ENCODE measurements at regions not wholly inside any gene's neighbourhood (a gene's known extent, or its start where the extent isn't known, plus 50 kb on each side); places are given as distances from the start of the nearest gene placed in this dataset.

DNA sequence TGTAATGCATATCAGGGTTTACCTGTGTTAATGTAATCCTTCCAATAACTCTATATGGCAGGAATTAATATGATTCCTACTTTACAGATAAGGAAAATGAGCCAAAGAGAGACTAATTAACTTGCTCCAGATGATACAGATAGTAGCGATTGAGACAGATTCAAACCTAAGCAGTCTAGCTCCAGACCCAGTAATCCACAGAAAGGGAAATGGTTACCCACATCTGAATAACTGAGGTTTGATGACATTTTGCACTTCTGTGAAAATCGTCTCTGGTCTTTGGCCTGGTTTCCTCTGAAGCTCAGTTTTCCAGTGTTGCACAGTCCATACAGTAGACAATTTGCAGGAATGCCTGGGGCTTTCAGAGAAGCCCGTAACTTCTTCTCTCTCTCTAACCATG, 177.1 kb upstream of the UMPS start (continued):
- TF ChIP-seq SAP30 (IDR thresholded peaks at IDR 0.05; ENCODE audit: insufficient read depth, insufficient replicate concordance, low read length) (no peak), SUZ12 (IDR thresholded peaks at IDR 0.05; ENCODE audit: low read length) (no peak), HDAC6 (IDR thresholded peaks at IDR 0.05; ENCODE audit: low read depth, low read length) (no peak), CHD1 (IDR thresholded peaks at IDR 0.05; ENCODE audit: low read depth, low read length) (no peak)
- TF ChIP-seq, protein P1, sequence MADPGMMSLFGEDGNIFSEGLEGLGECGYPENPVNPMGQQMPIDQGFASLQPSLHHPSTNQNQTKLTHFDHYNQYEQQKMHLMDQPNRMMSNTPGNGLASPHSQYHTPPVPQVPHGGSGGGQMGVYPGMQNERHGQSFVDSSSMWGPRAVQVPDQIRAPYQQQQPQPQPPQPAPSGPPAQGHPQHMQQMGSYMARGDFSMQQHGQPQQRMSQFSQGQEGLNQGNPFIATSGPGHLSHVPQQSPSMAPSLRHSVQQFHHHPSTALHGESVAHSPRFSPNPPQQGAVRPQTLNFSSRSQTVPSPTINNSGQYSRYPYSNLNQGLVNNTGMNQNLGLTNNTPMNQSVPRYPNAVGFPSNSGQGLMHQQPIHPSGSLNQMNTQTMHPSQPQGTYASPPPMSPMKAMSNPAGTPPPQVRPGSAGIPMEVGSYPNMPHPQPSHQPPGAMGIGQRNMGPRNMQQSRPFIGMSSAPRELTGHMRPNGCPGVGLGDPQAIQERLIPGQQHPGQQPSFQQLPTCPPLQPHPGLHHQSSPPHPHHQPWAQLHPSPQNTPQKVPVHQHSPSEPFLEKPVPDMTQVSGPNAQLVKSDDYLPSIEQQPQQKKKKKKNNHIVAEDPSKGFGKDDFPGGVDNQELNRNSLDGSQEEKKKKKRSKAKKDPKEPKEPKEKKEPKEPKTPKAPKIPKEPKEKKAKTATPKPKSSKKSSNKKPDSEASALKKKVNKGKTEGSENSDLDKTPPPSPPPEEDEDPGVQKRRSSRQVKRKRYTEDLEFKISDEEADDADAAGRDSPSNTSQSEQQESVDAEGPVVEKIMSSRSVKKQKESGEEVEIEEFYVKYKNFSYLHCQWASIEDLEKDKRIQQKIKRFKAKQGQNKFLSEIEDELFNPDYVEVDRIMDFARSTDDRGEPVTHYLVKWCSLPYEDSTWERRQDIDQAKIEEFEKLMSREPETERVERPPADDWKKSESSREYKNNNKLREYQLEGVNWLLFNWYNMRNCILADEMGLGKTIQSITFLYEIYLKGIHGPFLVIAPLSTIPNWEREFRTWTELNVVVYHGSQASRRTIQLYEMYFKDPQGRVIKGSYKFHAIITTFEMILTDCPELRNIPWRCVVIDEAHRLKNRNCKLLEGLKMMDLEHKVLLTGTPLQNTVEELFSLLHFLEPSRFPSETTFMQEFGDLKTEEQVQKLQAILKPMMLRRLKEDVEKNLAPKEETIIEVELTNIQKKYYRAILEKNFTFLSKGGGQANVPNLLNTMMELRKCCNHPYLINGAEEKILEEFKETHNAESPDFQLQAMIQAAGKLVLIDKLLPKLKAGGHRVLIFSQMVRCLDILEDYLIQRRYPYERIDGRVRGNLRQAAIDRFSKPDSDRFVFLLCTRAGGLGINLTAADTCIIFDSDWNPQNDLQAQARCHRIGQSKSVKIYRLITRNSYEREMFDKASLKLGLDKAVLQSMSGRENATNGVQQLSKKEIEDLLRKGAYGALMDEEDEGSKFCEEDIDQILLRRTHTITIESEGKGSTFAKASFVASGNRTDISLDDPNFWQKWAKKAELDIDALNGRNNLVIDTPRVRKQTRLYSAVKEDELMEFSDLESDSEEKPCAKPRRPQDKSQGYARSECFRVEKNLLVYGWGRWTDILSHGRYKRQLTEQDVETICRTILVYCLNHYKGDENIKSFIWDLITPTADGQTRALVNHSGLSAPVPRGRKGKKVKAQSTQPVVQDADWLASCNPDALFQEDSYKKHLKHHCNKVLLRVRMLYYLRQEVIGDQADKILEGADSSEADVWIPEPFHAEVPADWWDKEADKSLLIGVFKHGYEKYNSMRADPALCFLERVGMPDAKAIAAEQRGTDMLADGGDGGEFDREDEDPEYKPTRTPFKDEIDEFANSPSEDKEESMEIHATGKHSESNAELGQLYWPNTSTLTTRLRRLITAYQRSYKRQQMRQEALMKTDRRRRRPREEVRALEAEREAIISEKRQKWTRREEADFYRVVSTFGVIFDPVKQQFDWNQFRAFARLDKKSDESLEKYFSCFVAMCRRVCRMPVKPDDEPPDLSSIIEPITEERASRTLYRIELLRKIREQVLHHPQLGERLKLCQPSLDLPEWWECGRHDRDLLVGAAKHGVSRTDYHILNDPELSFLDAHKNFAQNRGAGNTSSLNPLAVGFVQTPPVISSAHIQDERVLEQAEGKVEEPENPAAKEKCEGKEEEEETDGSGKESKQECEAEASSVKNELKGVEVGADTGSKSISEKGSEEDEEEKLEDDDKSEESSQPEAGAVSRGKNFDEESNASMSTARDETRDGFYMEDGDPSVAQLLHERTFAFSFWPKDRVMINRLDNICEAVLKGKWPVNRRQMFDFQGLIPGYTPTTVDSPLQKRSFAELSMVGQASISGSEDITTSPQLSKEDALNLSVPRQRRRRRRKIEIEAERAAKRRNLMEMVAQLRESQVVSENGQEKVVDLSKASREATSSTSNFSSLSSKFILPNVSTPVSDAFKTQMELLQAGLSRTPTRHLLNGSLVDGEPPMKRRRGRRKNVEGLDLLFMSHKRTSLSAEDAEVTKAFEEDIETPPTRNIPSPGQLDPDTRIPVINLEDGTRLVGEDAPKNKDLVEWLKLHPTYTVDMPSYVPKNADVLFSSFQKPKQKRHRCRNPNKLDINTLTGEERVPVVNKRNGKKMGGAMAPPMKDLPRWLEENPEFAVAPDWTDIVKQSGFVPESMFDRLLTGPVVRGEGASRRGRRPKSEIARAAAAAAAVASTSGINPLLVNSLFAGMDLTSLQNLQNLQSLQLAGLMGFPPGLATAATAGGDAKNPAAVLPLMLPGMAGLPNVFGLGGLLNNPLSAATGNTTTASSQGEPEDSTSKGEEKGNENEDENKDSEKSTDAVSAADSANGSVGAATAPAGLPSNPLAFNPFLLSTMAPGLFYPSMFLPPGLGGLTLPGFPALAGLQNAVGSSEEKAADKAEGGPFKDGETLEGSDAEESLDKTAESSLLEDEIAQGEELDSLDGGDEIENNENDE (IDR thresholded peaks at IDR 0.05; ENCODE audit: insufficient replicate concordance, low read length), result no peak
